Caco-2 (cell line): ENCODE measurements at regions not wholly inside any gene's neighbourhood (a gene's known extent, or its start where the extent isn't known, plus 50 kb on each side); places are given as distances from the start of the nearest gene placed in this dataset.
A peak's percentile ranks its signal among the peaks of the same experiment; 100 is the strongest.

Experiments
- BruUV-seq: library from RNA; stranded (reverse); fragments of 400-500 nt; replicated peaks from 2 replicates; lab custom pipeline; 2021; lab: Mats Ljungman, UMichigan
- CTCF ChIA-PET: fragments of 300-600 bp; sonication (Branson Sonifier 250); formaldehyde crosslinking; loops from one replicate; lab custom pipeline; 2022; ENCODE audit warnings: antibody characterized with exemption; lab: Charles Lee
- POLR2A ChIA-PET: fragments of 300-600 bp; sonication (Branson Sonifier 250); formaldehyde crosslinking; loops from one replicate; lab custom pipeline; 2022; ENCODE audit warnings: antibody characterized with exemption; lab: Charles Lee
- DNase-seq, 2 experiments: peaks; one replicate each; pipeline versions ENCODE4 v3.0.0 to v3.0.0-alpha.2; 2020 to 2022
- H3K27me3 ChIP-seq: replicated peaks from 2 replicates; pipeline ENCODE4 v1.6.0; 2011; ENCODE audit warnings: low read length; ENCODE audit not compliant: control insufficient read depth, insufficient read depth
- H3K36me3 ChIP-seq: 2 replicates; pipeline ENCODE4 v1.5.1; 2011; ENCODE audit warnings: low read length; ENCODE audit not compliant: control insufficient read depth, insufficient read depth
- H3K4me1 ChIP-seq: fragments of 250-450 bp; sonication (Bioruptor Pico); 2 replicates; pipeline ENCODE4 v1.5.1; 2020; ENCODE audit warnings: mild to moderate bottlenecking
- H3K4me3 ChIP-seq: 2 replicates; pipeline ENCODE4 v1.5.1; 2011; ENCODE audit warnings: low read depth, mild to moderate bottlenecking, control low read depth, low read length
- H3K9me3 ChIP-seq: fragments of 250-450 bp; sonication (Bioruptor Pico); 2 replicates; pipeline ENCODE4 v1.5.1; 2020; ENCODE audit warnings: mild to moderate bottlenecking, moderate library complexity
- H3K27ac Mint-ChIP-seq: one replicate; pipeline ENCODE4 v1.8.0; 2022; ENCODE audit warnings: mixed read lengths; ENCODE audit not compliant: unreplicated experiment
- H3K27me3 Mint-ChIP-seq: one replicate; pipeline ENCODE4 v1.8.0; 2022; ENCODE audit warnings: mixed read lengths; ENCODE audit not compliant: insufficient read depth, unreplicated experiment
- H3K36me3 Mint-ChIP-seq: one replicate; pipeline ENCODE4 v1.8.0; 2022; ENCODE audit warnings: mild to moderate bottlenecking, mixed read lengths; ENCODE audit not compliant: insufficient read depth, unreplicated experiment
- H3K4me1 Mint-ChIP-seq: one replicate; pipeline ENCODE4 v1.8.0; 2022; ENCODE audit warnings: low read depth, mixed read lengths; ENCODE audit not compliant: unreplicated experiment
- H3K4me3 Mint-ChIP-seq: one replicate; pipeline ENCODE4 v1.8.0; 2022; ENCODE audit warnings: mild to moderate bottlenecking, moderate library complexity, mixed read lengths; ENCODE audit not compliant: unreplicated experiment
- H3K9me3 Mint-ChIP-seq: one replicate; pipeline ENCODE4 v1.8.0; 2022; ENCODE audit warnings: mixed read lengths; ENCODE audit not compliant: unreplicated experiment
- intact Hi-C: fragments of 100-400 bp; cut with micrococcal nuclease; formaldehyde crosslinking; loops from one replicate; pipeline ENCODE4 v1.10.0; 2022; ENCODE audit not compliant: unreplicated experiment
- TF ChIP-seq, protein P1 (sequence below), 2 experiments: fragments of 200-600 bp in 1 of 2; IDR thresholded peaks; 1 replicate in 1 of 2; 2 replicates in 1 of 2; pipeline versions ENCODE4 v1.5.1 to v1.8.0; 2011 to 2022; ENCODE audit warnings: antibody characterized with exemption in 1 of 2, control low read depth in 1 of 2, inconsistent platforms in 1 of 2, low read depth in 1 of 2, low read length in 1 of 2, mild to moderate bottlenecking in 1 of 2, moderate library complexity in 1 of 2; ENCODE audit not compliant: insufficient read depth in 1 of 2, severe bottlenecking in 1 of 2, unreplicated experiment in 1 of 2

DNA sequence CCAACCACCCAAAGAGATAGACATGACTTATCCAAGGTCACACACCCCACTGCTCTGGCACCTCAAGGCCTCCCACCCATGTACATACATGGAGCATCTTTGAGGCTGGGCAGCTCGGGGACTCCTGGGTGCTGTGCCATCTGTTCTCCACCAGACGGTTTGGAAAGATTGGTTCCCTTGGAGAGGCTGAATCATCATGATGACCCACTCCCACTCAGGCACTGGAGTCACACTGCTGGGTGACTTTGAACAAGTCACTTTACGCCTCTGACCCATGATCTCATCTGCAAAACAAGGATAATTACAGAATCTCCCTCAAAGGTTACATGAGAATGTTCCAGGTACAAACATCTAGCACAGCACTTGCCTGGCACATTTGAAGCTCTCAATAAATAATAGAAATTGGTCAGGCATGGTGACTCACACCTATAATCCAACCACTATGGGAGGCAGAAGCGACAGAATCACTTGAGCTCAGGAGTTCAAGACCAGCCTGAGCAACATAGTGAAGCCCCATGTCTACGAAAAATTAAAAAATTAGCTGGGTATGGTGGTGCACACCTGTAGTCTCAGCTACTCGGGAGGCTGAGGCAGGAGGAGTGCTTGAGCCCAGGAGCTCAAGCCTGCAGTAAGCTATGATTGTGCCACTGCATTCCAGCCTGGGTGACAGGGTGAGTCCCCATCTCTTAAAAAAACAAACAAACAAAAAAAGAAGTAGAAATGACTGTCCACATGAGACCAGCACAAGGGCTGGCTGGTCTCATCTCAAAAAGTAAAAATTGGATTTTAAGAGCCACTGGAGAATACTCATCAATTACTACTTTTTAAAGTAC, 74.9 kb downstream of the RRAGC start:
- intact Hi-C loops = no loop called here
- CTCF ChIA-PET = no interaction called here
- Mint-ChIP-seq H3K36me3 (no peaks in the 10 kb centered on the region), H3K27me3 (peaks cover 21% of the 10 kb centered on the region), H3K27ac (no peak overlapping the region), H3K4me1 (no peaks in the 10 kb centered on the region), H3K4me3 (no peak overlapping the region), H3K9me3 (no peaks in the 10 kb centered on the region)
- no TSS peak for BruUV-seq
- Histone ChIP-seq H3K4me3 (no peak overlapping the region), H3K4me1 (no peaks in the 10 kb centered on the region), H3K9me3 (no peaks in the 10 kb centered on the region), H3K27me3 (no peaks in the 10 kb centered on the region; the same call in 1 of the 2 replicates), H3K36me3 (no peaks in the 10 kb centered on the region)
- POLR2A ChIA-PET = no interaction called here
- DNase-seq = no peak
- TF ChIP-seq, protein P1, sequence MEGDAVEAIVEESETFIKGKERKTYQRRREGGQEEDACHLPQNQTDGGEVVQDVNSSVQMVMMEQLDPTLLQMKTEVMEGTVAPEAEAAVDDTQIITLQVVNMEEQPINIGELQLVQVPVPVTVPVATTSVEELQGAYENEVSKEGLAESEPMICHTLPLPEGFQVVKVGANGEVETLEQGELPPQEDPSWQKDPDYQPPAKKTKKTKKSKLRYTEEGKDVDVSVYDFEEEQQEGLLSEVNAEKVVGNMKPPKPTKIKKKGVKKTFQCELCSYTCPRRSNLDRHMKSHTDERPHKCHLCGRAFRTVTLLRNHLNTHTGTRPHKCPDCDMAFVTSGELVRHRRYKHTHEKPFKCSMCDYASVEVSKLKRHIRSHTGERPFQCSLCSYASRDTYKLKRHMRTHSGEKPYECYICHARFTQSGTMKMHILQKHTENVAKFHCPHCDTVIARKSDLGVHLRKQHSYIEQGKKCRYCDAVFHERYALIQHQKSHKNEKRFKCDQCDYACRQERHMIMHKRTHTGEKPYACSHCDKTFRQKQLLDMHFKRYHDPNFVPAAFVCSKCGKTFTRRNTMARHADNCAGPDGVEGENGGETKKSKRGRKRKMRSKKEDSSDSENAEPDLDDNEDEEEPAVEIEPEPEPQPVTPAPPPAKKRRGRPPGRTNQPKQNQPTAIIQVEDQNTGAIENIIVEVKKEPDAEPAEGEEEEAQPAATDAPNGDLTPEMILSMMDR (IDR thresholded peaks at IDR 0.05; ENCODE audit: insufficient read depth in 1 of 2, low read depth in 1 of 2, low read length in 1 of 2, severe bottlenecking in 1 of 2, unreplicated experiment in 1 of 2) = no peak

DNA sequence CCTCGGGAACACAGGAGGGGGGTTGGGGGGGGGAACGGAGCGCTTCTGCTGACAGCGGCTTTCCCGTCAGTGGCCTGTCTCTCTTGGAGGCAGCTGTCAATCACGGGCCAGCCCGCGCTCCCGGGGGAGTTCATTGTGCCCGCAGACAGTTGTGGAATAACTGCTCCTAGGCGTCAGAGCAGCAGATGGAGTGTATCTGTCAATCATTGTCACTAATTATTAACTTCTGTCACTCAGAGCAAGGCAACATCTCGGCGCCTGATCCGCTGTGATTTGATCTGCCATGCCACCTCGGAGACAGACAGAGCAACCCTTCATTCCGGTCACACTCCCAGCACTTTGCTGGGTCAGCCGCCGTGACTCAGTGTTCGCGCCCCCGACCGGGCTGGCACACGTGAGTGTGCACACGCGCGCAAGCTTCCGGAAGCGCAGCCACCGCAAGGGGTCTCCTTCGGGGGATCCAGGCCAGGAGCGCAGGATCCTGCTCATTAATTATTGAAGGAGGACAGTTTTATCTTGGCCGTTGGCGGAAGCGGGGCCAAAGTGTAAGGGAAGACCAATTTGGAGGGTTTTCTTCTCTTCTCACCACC, 75.8 kb downstream of the RRAGC start:
- Histone ChIP-seq H3K36me3 (no peaks in the 10 kb centered on the region), H3K4me1 (no peaks in the 10 kb centered on the region), H3K27me3 (no peaks in the 10 kb centered on the region; the same call in 1 of the 2 replicates), H3K9me3 (no peaks in the 10 kb centered on the region), H3K4me3 (peak overlapping the region; percentile 7; the same call in 1 of the 2 replicates)
- ChIA-PET CTCF (no interaction called here), POLR2A (no interaction called here)
- Mint-ChIP-seq H3K9me3 (no peaks in the 10 kb centered on the region), H3K27ac (no peak overlapping the region), H3K4me1 (no peaks in the 10 kb centered on the region), H3K27me3 (peaks cover 18% of the 10 kb centered on the region), H3K4me3 (peak overlapping the region; percentile 35), H3K36me3 (no peaks in the 10 kb centered on the region)
- peak in 1 of 2 experiments; percentile 10 for DNase-seq
- TF ChIP-seq, protein P1 (IDR thresholded peaks at IDR 0.05; ENCODE audit: insufficient read depth in 1 of 2, low read depth in 1 of 2, low read length in 1 of 2, severe bottlenecking in 1 of 2, unreplicated experiment in 1 of 2) = no peak
- intact Hi-C loops = no loop called here
- BruUV-seq = no TSS peak

DNA sequence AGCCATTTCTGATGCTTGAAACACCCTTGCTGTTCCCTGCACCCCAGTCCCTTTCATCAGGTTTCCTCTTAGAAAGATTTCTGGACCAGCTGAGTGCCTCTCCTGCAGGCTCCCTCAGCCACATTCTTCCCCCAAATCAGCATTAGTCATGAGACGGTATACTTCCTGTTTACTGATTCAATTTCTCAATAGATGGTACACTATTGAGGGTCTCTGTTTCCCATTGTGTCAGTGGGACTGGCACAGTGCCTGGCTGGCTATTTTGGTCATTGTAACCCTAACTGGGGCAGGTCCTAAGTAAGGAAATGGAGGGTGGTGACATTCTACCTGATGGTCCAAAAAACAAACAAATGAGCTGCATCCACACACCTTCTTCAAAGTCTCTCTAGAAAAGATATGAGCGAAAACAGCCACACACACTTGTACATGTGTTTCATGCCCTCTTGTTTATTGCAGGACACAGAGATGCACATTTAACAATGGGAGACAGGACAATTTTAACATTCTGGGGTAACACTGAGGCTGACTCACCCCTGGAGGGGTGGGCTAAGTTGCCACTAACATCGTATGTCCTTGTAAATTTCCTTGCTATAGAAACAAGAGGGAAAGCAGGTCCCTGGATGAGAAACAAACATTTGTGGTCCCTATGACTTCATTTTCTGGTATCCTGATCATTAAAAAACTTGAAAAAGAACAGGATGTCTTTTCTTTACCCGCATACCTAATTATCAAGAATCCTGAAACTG, 77.5 kb downstream of the RRAGC start:
- Histone ChIP-seq H3K36me3 (no peaks in the 10 kb centered on the region), H3K4me1 (no peaks in the 10 kb centered on the region), H3K27me3 (no peaks in the 10 kb centered on the region; the same call in 1 of the 2 replicates), H3K4me3 (no peak overlapping the region), H3K9me3 (no peaks in the 10 kb centered on the region)
- Mint-ChIP-seq H3K27me3 (peaks cover 18% of the 10 kb centered on the region), H3K36me3 (no peaks in the 10 kb centered on the region), H3K27ac (no peak overlapping the region), H3K4me3 (no peak overlapping the region), H3K9me3 (no peaks in the 10 kb centered on the region), H3K4me1 (no peaks in the 10 kb centered on the region)
- BruUV-seq = no TSS peak
- CTCF ChIA-PET = no interaction called here
- intact Hi-C loops = no loop called here
- POLR2A ChIA-PET = no interaction called here
- TF ChIP-seq, protein P1 (IDR thresholded peaks at IDR 0.05; ENCODE audit: insufficient read depth in 1 of 2, low read depth in 1 of 2, low read length in 1 of 2, severe bottlenecking in 1 of 2, unreplicated experiment in 1 of 2) = no peak
- DNase-seq = no peak
